H1 (cell line): ENCODE measurements at regions not wholly inside any gene's neighbourhood (a gene's known extent, or its start where the extent isn't known, plus 50 kb on each side); places are given as distances from the start of the nearest gene placed in this dataset.

Experiments used
- CTCF ChIA-PET: fragments of 300-600 bp; sonication (Branson Sonifier 250); formaldehyde crosslinking; loops from one replicate; lab custom pipeline; 2021; ENCODE audit not compliant: partially characterized antibody; lab: Charles Lee
- POLR2A ChIA-PET: fragments of 300-600 bp; sonication (Branson Sonifier 250); formaldehyde crosslinking; loops from one replicate; lab custom pipeline; 2021; ENCODE audit warnings: inconsistent platforms; ENCODE audit not compliant: partially characterized antibody; lab: Charles Lee
- DNase-seq, 2 experiments: peaks; one replicate each; pipeline versions ENCODE4 v3.0.0 to v3.0.0-alpha.2; 2010 to 2022; ENCODE audit warnings: low spot score in 2 of 2, low read depth in 1 of 2, mixed read lengths in 1 of 2
- FAIRE-seq: peaks from 2 replicates; lab custom pipeline; 2011; peaks lifted over from hg19 to GRCh38; lab: Jason Lieb, UNC
- H2AFZ ChIP-seq: 2 replicates; pipeline ENCODE4 v1.8.1; 2012; ENCODE audit warnings: low read length, inconsistent platforms
- H2AK5ac ChIP-seq: 2 replicates; pipeline ENCODE4 v1.6.1; 2013; ENCODE audit warnings: low read depth, low read length
- H2BK120ac ChIP-seq: replicated peaks from 2 replicates; pipeline ENCODE3; 2013; ENCODE audit warnings: low read depth, low read length, inconsistent platforms
- H2BK12ac ChIP-seq: 2 replicates; pipeline ENCODE4 v1.6.1; 2013; ENCODE audit warnings: low read depth, low read length
- H2BK15ac ChIP-seq: 2 replicates; pipeline ENCODE4 v1.6.1; 2013; ENCODE audit warnings: low read length
- H2BK20ac ChIP-seq: 2 replicates; pipeline ENCODE4 v1.6.1; 2013; ENCODE audit warnings: low read length
- H2BK5ac ChIP-seq: 2 replicates; pipeline ENCODE4 v1.6.1; 2013; ENCODE audit warnings: low read depth, low read length
- H3K14ac ChIP-seq: 2 replicates; pipeline ENCODE4 v1.6.1; 2013; ENCODE audit warnings: inconsistent platforms; ENCODE audit not compliant: insufficient read length
- H3K18ac ChIP-seq: 2 replicates; pipeline ENCODE4 v1.6.1; 2013; ENCODE audit warnings: low read length; ENCODE audit errors: extremely low read depth
- H3K23ac ChIP-seq: 2 replicates; pipeline ENCODE4 v1.6.1; 2013; ENCODE audit warnings: inconsistent platforms; ENCODE audit not compliant: insufficient read length
- H3K23me2 ChIP-seq: 2 replicates; pipeline ENCODE4 v1.6.1; 2013; ENCODE audit warnings: low read depth, low read length
- H3K27ac ChIP-seq: 2 replicates; pipeline ENCODE4 v1.6.1; 2011; ENCODE audit warnings: low read depth, low read length, inconsistent platforms
- H3K27me3 ChIP-seq, 4 experiments: replicated peaks in 1 of 4; 1 replicate in 1 of 4; 2 replicates in 3 of 4; pipeline versions ENCODE4 v1.6.1 to v1.8.1; 2011 to 2013; ENCODE audit warnings: low read length in 3 of 4, mild to moderate bottlenecking in 3 of 4, inconsistent platforms in 2 of 4, mixed read lengths in 2 of 4, moderate library complexity in 1 of 4; ENCODE audit not compliant: control insufficient read depth in 3 of 4, insufficient read depth in 3 of 4; ENCODE audit errors: extremely low read depth in 1 of 4
- H3K36me3 ChIP-seq, 4 experiments: 2 replicates each; pipeline versions ENCODE4 v1.6.1 to v1.8.1; 2011 to 2013; ENCODE audit warnings: mild to moderate bottlenecking in 4 of 4, low read length in 3 of 4, moderate library complexity in 2 of 4, control low read depth in 1 of 4, inconsistent platforms in 1 of 4; ENCODE audit not compliant: insufficient read depth in 4 of 4, control insufficient read depth in 2 of 4
- H3K4ac ChIP-seq: replicated peaks from 2 replicates; pipeline ENCODE3; 2013; ENCODE audit warnings: low read length, low read depth, mixed read lengths, inconsistent platforms; ENCODE audit not compliant: insufficient read length
- H3K4me1 ChIP-seq, 4 experiments: replicated peaks in 1 of 4; 1 replicate in 1 of 4; 2 replicates in 3 of 4; pipeline versions ENCODE4 v1.6.1 to v1.8.1; 2011 to 2013; ENCODE audit warnings: low read length in 3 of 4, inconsistent platforms in 2 of 4, mixed read lengths in 1 of 4; ENCODE audit not compliant: insufficient read depth in 4 of 4, control insufficient read depth in 3 of 4
- H3K4me2 ChIP-seq, 2 experiments: 2 replicates each; pipeline versions ENCODE4 v1.6.1 to v1.8.1; 2011 to 2013; ENCODE audit warnings: low read depth in 2 of 2, low read length in 2 of 2, control low read depth in 1 of 2, inconsistent platforms in 1 of 2, mild to moderate bottlenecking in 1 of 2; ENCODE audit not compliant: insufficient read depth in 1 of 2
- H3K4me3 ChIP-seq, 4 experiments: fragments of 200-600, 300-600 bp in 1 of 4; sonication (generic), shearing (Covaris generic), sonication (Bioruptor Twin) in 1 of 4; 2 replicates each; pipeline versions ENCODE4 v1.5.1 to v1.8.1; 2011 to 2016; ENCODE audit warnings: low read length in 4 of 4, low read depth in 3 of 4, control low read depth in 2 of 4, inconsistent platforms in 2 of 4, mild to moderate bottlenecking in 2 of 4, mixed read lengths in 1 of 4, moderate library complexity in 1 of 4; ENCODE audit not compliant: insufficient read depth in 2 of 4; ENCODE audit errors: extremely low read depth in 1 of 4
- H3K56ac ChIP-seq: replicated peaks from 2 replicates; pipeline ENCODE3; 2013; ENCODE audit warnings: low read depth, mild to moderate bottlenecking, mixed read lengths, low read length, inconsistent platforms; ENCODE audit not compliant: insufficient read length
- H3K79me1 ChIP-seq: 2 replicates; pipeline ENCODE4 v1.6.1; 2013; ENCODE audit warnings: low read depth, low read length, control low read depth
- H3K79me2 ChIP-seq, 2 experiments: 2 replicates each; pipeline versions ENCODE4 v1.6.1 to v1.8.1; 2012 to 2013; ENCODE audit warnings: low read length in 2 of 2, mild to moderate bottlenecking in 2 of 2, inconsistent platforms in 1 of 2; ENCODE audit not compliant: insufficient read depth in 2 of 2, control insufficient read depth in 1 of 2
- H3K9ac ChIP-seq, 4 experiments: replicated peaks in 1 of 4; 1 replicate in 1 of 4; 2 replicates in 3 of 4; pipeline versions ENCODE4 v1.6.1 to v1.8.1; 2011 to 2013; ENCODE audit warnings: low read depth in 3 of 4, low read length in 3 of 4, control low read depth in 2 of 4, mild to moderate bottlenecking in 2 of 4, moderate library complexity in 2 of 4, inconsistent platforms in 1 of 4; ENCODE audit errors: extremely low read depth in 1 of 4
- H3K9me3 ChIP-seq, 2 experiments: 2 replicates each; pipeline versions ENCODE4 v1.6.1 to v1.8.1; 2012 to 2013; ENCODE audit warnings: mild to moderate bottlenecking in 2 of 2, moderate library complexity in 2 of 2, control low read depth in 1 of 2, inconsistent platforms in 1 of 2, low read depth in 1 of 2, low read length in 1 of 2, mixed read lengths in 1 of 2; ENCODE audit not compliant: insufficient read depth in 2 of 2
- H4K20me1 ChIP-seq, 2 experiments: replicated peaks in 1 of 2; 2 replicates each; pipeline versions ENCODE3 to v1.8.1; 2011 to 2013; ENCODE audit warnings: inconsistent platforms in 2 of 2, low read length in 2 of 2, mild to moderate bottlenecking in 1 of 2; ENCODE audit not compliant: insufficient read depth in 2 of 2, control insufficient read depth in 1 of 2
- H4K5ac ChIP-seq: 2 replicates; pipeline ENCODE4 v1.6.1; 2013; ENCODE audit warnings: low read length, low read depth, mixed read lengths, inconsistent platforms; ENCODE audit not compliant: insufficient read length
- H4K8ac ChIP-seq: 2 replicates; pipeline ENCODE4 v1.8.0; 2013; ENCODE audit warnings: mild to moderate bottlenecking, moderate library complexity, low read length, inconsistent platforms; ENCODE audit not compliant: insufficient read depth; ENCODE audit errors: extremely low read depth
- H4K91ac ChIP-seq: replicated peaks from 2 replicates; pipeline ENCODE3; 2013; ENCODE audit warnings: low read length, mixed read lengths, inconsistent platforms; ENCODE audit not compliant: insufficient read length
- EP300 ChIP-seq, 2 experiments: IDR thresholded peaks; 1 replicate in 1 of 2; 2 replicates in 1 of 2; pipeline ENCODE4 v1.6.1; 2011 to 2012; ENCODE audit warnings: low read depth in 2 of 2, low read length in 2 of 2, mild to moderate bottlenecking in 2 of 2, borderline replicate concordance in 1 of 2, inconsistent platforms in 1 of 2, moderate library complexity in 1 of 2
- POLR2A ChIP-seq, 2 experiments: IDR thresholded peaks; 1 replicate in 1 of 2; 2 replicates in 1 of 2; pipeline ENCODE4 v1.6.1; 2011; ENCODE audit warnings: low read depth in 2 of 2, low read length in 2 of 2, mild to moderate bottlenecking in 2 of 2; ENCODE audit errors: control extremely low read depth in 1 of 2
- RBBP5 ChIP-seq: IDR thresholded peaks from 2 replicates; pipeline ENCODE4 v1.7.1; 2012; ENCODE audit warnings: low read depth, mild to moderate bottlenecking, inconsistent platforms, low read length, moderate library complexity, borderline replicate concordance
- TCF12 ChIP-seq: IDR thresholded peaks from 2 replicates; pipeline ENCODE4 v1.6.1; 2011; ENCODE audit warnings: low read depth, mild to moderate bottlenecking, low read length
- USF2 ChIP-seq: IDR thresholded peaks from 2 replicates; pipeline ENCODE4 v1.6.1; 2011; ENCODE audit warnings: low read length, improper control_type of control experiment
- WGBS, 2 experiments: shearing (Covaris generic) in 1 of 2; methylation state at CpG; one replicate each; pipeline versions ENCODE4 v1.1.6 to v1.1.7; 2013 to 2015; ENCODE audit warnings: low lambda C conversion rate in 2 of 2, mixed read lengths in 2 of 2, inconsistent platforms in 1 of 2, low coverage in 1 of 2, missing lambda C conversion rate in 1 of 2; ENCODE audit not compliant: insufficient replicate concordance in 2 of 2, insufficient coverage in 1 of 2, insufficient read length in 1 of 2; ENCODE audit errors: extremely low coverage in 1 of 2, missing lambda C conversion rate in 1 of 2; 5-methylcytosine and 5-hydroxymethylcytosine counted together

GRCh38 chr2:22944143-22944542 is 440.8 kb upstream of the KLHL29 start:
- Histone ChIP-seq H3K4ac (no peak overlapping the region), H4K8ac (no peak overlapping the region), H4K91ac (no peak overlapping the region), H2BK12ac (no peak overlapping the region), H3K56ac (no peak overlapping the region), H4K20me1 (no peaks in the 10 kb centered on the region), H2AK5ac (no peak overlapping the region), H3K14ac (no peak overlapping the region), H4K5ac (no peak overlapping the region), H3K23me2 (no peaks in the 10 kb centered on the region), H2AFZ (no peak overlapping the region), H2BK20ac (no peak overlapping the region), H3K18ac (no peak overlapping the region), H3K36me3 (no peaks in the 10 kb centered on the region), H3K23ac (no peak overlapping the region), H3K4me3 (no peak overlapping the region), H3K79me1 (no peaks in the 10 kb centered on the region), H3K4me1 (peaks cover 0 to 4% (median 1%) of the 10 kb centered on the region in 4 experiments; a peak in 1 of 7 replicates), H2BK5ac (no peak overlapping the region), H2BK120ac (no peak overlapping the region), H3K4me2 (no peak overlapping the region), H2BK15ac (no peak overlapping the region), H3K27me3 (no peaks in the 10 kb centered on the region), H3K79me2 (no peaks in the 10 kb centered on the region), H3K27ac (no peak overlapping the region), H3K9me3 (no peaks in the 10 kb centered on the region), H3K9ac (no peak overlapping the region)
- FAIRE-seq: no peak
- WGBS, 2 experiments: 93% methylated on average over 7 of the region's 7 CpGs; no CpG with 5 or more reads in 1 of the 2 experiments
- ChIA-PET CTCF (interaction anchor here (0.7 to 1.0 kb wide), 2 partner anchors 588 to 1373 kb away, joined by 3 read pairs; no protein-coding TSS in a partner anchor), POLR2A (no interaction called here)
- DNase-seq: no peak
- no peak for TF ChIP-seq POLR2A (IDR thresholded peaks at IDR 0.05; ENCODE audit: control extremely low read depth in 1 of 2, low read depth in 2 of 2, low read length in 2 of 2)
- TF ChIP-seq RBBP5: no peak
- TF ChIP-seq EP300 (IDR thresholded peaks at IDR 0.05; ENCODE audit: borderline replicate concordance in 1 of 2, low read depth in 2 of 2, low read length in 2 of 2): no peak
- no peak for TF ChIP-seq TCF12
- TF ChIP-seq USF2: no peak
